SU-DHL-6 (cell line): ENCODE measurements at regions not wholly inside any gene's neighbourhood (a gene's known extent, or its start where the extent isn't known, plus 50 kb on each side); places are given as distances from the start of the nearest gene placed in this dataset.

ENCODE experiments used
- H2AFZ ChIP-seq: fragments of 200-600 bp; sonication (generic); 2 replicates; pipeline ENCODE4 v1.6.1; 2014; ENCODE audit warnings: low read depth, mild to moderate bottlenecking, moderate library complexity, mixed read lengths, antibody characterized with exemption, low read length; ENCODE audit not compliant: severe bottlenecking
- H3F3A ChIP-seq: fragments of 200-600 bp; shearing (Covaris generic); 2 replicates; pipeline ENCODE4 v1.6.0; 2016; ENCODE audit warnings: antibody characterized with exemption, mild to moderate bottlenecking; ENCODE audit not compliant: insufficient read depth
- H3K27ac ChIP-seq: fragments of 200-600 bp; sonication (generic); 2 replicates; pipeline ENCODE4 v1.5.1; 2016; ENCODE audit warnings: low read depth, mild to moderate bottlenecking, low read length, moderate library complexity, mixed read lengths
- H3K27me3 ChIP-seq: fragments of 200-600 bp; sonication (generic), shearing (Covaris generic); 2 replicates; pipeline ENCODE4 v1.6.0; 2014; ENCODE audit warnings: mild to moderate bottlenecking, low read length
- H3K36me3 ChIP-seq: fragments of 200-600 bp; sonication (generic); 2 replicates; pipeline ENCODE4 v1.6.1; 2014; ENCODE audit warnings: mild to moderate bottlenecking, low read length, mixed read lengths
- H3K4me2 ChIP-seq: fragments of 300-600, 200-600 bp; shearing (Covaris generic), sonication (generic); 2 replicates; pipeline ENCODE4 v1.6.0; 2014; ENCODE audit warnings: low read length, low read depth, mild to moderate bottlenecking; ENCODE audit not compliant: poor library complexity, severe bottlenecking
- H3K4me3 ChIP-seq: fragments of 200-600 bp; sonication (generic); 2 replicates; pipeline ENCODE4 v1.5.1; 2014; ENCODE audit warnings: antibody characterized with exemption, low read length, mild to moderate bottlenecking, mixed read lengths; ENCODE audit not compliant: insufficient read depth, poor library complexity, severe bottlenecking
- H3K79me2 ChIP-seq: fragments of 200-600 bp; sonication (generic); 2 replicates; pipeline ENCODE4 v1.6.1; 2014; ENCODE audit warnings: mild to moderate bottlenecking, low read length, moderate library complexity; ENCODE audit not compliant: insufficient read depth
- H3K9ac ChIP-seq: fragments of 200-600 bp; sonication (generic); 2 replicates; pipeline ENCODE4 v1.7.0; 2014; ENCODE audit warnings: mild to moderate bottlenecking, low read length
- H3K9me2 ChIP-seq: fragments of 200-600 bp; sonication (generic); replicated peaks from 2 replicates; pipeline ENCODE4 v1.6.1; 2014; ENCODE audit warnings: low read length; ENCODE audit not compliant: insufficient read depth
- H3K9me3 ChIP-seq: fragments of 200-600 bp; sonication (generic); 2 replicates; pipeline ENCODE4 v1.6.1; 2014; ENCODE audit warnings: low read length, mixed read lengths; ENCODE audit not compliant: insufficient read depth
- H4K20me1 ChIP-seq: fragments of 200-600 bp; sonication (generic); 2 replicates; pipeline ENCODE4 v1.6.1; 2014; ENCODE audit warnings: low read depth, mild to moderate bottlenecking, antibody characterized with exemption, low read length, moderate library complexity, mixed read lengths
- EZH2phosphoT487 ChIP-seq: fragments of 200-600 bp; sonication (generic), shearing (Covaris generic); conservative IDR thresholded peaks from 2 replicates; pipeline ENCODE4 v1.6.1; 2018; ENCODE audit warnings: mild to moderate bottlenecking, antibody characterized with exemption, low read length, moderate library complexity, mixed read lengths
- TF ChIP-seq, protein P1 (sequence below): fragments of 200-600 bp; sonication (generic); IDR thresholded peaks from one replicate; pipeline ENCODE4 v1.5.1; 2017; ENCODE audit warnings: antibody characterized with exemption, mild to moderate bottlenecking, low read length, moderate library complexity; ENCODE audit not compliant: insufficient read depth, poor library complexity, severe bottlenecking

DNA sequence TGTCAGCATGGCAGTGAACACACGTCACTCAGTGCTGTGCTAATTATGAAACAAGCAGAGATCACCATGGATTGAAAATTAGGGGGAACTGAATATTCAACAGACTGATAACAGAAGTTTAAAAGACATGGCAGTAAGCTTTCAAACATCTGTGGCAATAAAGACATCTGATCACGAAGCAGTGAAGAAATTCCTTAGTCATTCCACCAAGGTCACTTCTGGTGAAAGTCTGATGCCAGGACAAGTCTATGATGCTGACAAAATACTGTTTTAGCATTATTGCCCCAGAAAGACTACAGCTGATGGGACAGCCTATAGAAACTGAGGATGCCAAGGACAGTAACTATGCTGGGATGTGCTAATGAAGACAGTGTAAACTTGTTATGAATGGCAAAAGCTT is 126.9 kb upstream of the RBM19 start:
- Histone ChIP-seq H3K4me3 (no peak overlapping the region), H3K79me2 (no peaks in the 10 kb centered on the region), H2AFZ (no peak overlapping the region), H3K27ac (no peak overlapping the region), H3K27me3 (no peaks in the 10 kb centered on the region), H3K9me2 (no peaks in the 10 kb centered on the region; the same call in 1 of the 2 replicates), H3K9ac (no peak overlapping the region), H3K9me3 (no peaks in the 10 kb centered on the region), H3K4me2 (no peak overlapping the region), H3K36me3 (no peaks in the 10 kb centered on the region), H3F3A (no peaks in the 10 kb centered on the region), H4K20me1 (no peaks in the 10 kb centered on the region)
- TF ChIP-seq EZH2phosphoT487, result no peak
- TF ChIP-seq, protein P1, sequence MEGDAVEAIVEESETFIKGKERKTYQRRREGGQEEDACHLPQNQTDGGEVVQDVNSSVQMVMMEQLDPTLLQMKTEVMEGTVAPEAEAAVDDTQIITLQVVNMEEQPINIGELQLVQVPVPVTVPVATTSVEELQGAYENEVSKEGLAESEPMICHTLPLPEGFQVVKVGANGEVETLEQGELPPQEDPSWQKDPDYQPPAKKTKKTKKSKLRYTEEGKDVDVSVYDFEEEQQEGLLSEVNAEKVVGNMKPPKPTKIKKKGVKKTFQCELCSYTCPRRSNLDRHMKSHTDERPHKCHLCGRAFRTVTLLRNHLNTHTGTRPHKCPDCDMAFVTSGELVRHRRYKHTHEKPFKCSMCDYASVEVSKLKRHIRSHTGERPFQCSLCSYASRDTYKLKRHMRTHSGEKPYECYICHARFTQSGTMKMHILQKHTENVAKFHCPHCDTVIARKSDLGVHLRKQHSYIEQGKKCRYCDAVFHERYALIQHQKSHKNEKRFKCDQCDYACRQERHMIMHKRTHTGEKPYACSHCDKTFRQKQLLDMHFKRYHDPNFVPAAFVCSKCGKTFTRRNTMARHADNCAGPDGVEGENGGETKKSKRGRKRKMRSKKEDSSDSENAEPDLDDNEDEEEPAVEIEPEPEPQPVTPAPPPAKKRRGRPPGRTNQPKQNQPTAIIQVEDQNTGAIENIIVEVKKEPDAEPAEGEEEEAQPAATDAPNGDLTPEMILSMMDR, result no peak

DNA sequence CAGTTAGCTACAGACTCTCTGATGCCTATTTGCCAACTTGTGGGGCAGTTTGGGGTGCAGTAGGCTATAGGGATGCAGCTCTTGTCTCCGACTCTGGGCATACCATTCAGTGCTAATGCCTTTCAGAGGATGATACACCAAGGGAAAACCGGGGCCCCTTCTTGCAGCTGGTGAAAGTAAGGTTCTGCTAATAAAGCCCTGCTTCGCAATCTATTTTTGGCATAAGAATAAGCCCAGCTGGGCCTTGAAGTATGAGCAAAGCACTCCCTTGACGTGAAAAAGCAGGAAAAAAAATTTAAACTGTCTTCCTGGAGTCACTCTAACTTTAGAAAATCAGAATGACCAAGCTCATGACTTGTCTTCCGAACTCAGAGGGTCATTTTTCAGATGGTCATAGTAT is 124.1 kb upstream of the RBM19 start:
- Histone ChIP-seq H2AFZ (no peak overlapping the region), H3K9ac (no peak overlapping the region), H3K4me3 (no peak overlapping the region), H4K20me1 (no peaks in the 10 kb centered on the region), H3K9me3 (no peaks in the 10 kb centered on the region), H3K36me3 (no peaks in the 10 kb centered on the region), H3K79me2 (no peaks in the 10 kb centered on the region), H3F3A (no peaks in the 10 kb centered on the region), H3K27me3 (no peaks in the 10 kb centered on the region), H3K9me2 (no peaks in the 10 kb centered on the region), H3K27ac (no peak overlapping the region), H3K4me2 (no peak overlapping the region)
- TF ChIP-seq EZH2phosphoT487, result no peak
- TF ChIP-seq, protein P1, result no peak

DNA sequence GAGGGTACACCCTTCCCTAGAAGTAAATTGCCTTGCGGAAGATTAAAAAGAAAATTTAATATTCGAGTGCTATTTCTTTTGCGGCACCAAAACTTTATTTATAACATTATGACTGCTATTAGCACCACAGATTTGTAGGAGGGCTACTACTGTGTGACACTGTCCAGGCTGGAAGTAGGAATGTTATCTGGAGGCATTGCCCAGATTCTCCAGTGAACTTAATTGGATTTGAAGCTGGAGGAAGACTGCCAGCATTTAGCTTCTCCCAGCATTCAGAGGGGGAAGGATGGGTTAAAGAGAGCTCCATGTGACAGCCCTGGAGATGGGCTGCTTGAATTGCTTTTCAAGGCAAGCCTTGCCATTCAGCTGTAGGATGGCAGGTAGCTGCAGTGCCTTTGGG is 107.0 kb upstream of the RBM19 start:
- Histone ChIP-seq H3K79me2 (no peaks in the 10 kb centered on the region), H4K20me1 (no peaks in the 10 kb centered on the region), H3F3A (no peaks in the 10 kb centered on the region), H3K4me2 (no peak overlapping the region), H3K9me2 (no peaks in the 10 kb centered on the region), H2AFZ (no peak overlapping the region), H3K4me3 (no peak overlapping the region), H3K9me3 (no peaks in the 10 kb centered on the region), H3K27me3 (no peaks in the 10 kb centered on the region), H3K27ac (no peak overlapping the region), H3K9ac (no peak overlapping the region), H3K36me3 (no peaks in the 10 kb centered on the region)
- no peak for TF ChIP-seq EZH2phosphoT487
- TF ChIP-seq, protein P1, result no peak

DNA sequence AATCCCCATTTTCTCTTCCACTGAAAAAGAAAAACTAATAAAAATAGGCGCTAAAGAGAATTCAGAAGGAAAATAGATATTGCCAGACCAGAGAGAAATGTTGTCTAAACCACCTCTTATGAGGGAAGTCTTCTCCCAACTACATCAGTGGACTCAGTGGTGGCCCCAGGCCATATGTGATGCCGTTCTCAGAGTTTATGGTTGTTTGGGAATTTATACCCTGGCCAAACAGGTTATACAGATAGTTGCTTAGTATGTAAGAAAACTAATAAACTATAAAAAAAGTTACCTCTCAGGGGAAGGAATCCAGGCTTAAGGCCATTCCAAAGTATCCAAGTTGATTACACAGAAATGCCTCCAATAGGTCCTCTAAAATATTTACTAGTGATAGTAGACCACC is 103.4 kb upstream of the RBM19 start:
- Histone ChIP-seq H3K9ac (no peak overlapping the region), H3K27ac (no peak overlapping the region), H3K27me3 (no peaks in the 10 kb centered on the region), H2AFZ (no peak overlapping the region), H3K36me3 (no peaks in the 10 kb centered on the region), H3F3A (no peaks in the 10 kb centered on the region), H3K79me2 (no peaks in the 10 kb centered on the region), H3K4me3 (no peak overlapping the region), H3K9me2 (no peaks in the 10 kb centered on the region), H4K20me1 (no peaks in the 10 kb centered on the region), H3K4me2 (no peak overlapping the region), H3K9me3 (no peaks in the 10 kb centered on the region)
- TF ChIP-seq EZH2phosphoT487, result no peak
- TF ChIP-seq, protein P1, result no peak
